Keratinocyte (primary cell): ENCODE measurements at regions not wholly inside any gene's neighbourhood (a gene's known extent, or its start where the extent isn't known, plus 50 kb on each side); places are given as distances from the start of the nearest gene placed in this dataset.

Source experiments
- EZH2 ChIP-seq: IDR thresholded peaks from one replicate; pipeline ENCODE4 v1.6.1; 2012; ENCODE audit warnings: inconsistent platforms, mild to moderate bottlenecking, low read length, moderate library complexity
- TF ChIP-seq, protein P1 (sequence below), 3 experiments: IDR thresholded peaks in 1 of 3; conservative IDR thresholded peaks in 1 of 3; optimal IDR thresholded peaks in 1 of 3; 2 replicates in 2 of 3; 3 replicates in 1 of 3; pipeline versions ENCODE3 to v1.5.1; 2011; ENCODE audit warnings: low read length in 3 of 3, mild to moderate bottlenecking in 3 of 3, moderate library complexity in 2 of 3, control low read depth in 1 of 3, inconsistent platforms in 1 of 3; ENCODE audit not compliant: insufficient read depth in 2 of 3; ENCODE audit errors: extremely low read depth in 1 of 3

DNA sequence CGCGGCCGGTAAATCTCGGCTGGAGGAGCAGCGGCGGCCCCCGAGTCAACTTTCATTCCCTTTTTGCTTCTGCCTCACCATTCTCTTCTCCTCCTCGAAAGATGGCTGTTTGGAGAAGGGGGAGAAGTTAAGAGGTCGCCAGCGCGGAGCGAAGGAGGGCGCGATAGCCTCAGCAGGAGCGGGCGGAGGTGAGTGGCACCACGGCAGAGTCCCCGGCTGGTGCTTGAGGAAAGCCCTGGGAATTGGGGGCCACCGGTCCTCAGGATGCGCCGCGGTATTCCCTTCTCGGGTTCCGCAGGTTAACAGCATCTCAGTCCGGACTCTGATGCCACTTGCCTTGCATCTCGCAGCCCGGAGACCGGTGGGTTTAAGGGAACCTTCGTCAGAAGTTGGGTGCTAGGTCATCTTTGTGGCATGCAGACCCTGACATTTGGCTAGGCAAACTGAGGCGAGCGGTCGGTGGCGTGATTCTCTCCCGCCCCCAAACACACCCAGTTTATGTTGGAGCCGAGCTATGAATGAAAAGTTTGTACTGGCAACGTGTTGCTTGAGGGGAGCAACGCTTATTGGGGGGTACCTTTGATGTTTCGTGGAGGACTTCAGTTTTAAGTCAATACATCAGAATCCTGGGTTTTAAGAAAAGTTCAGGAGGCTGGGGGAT is 59.5 kb upstream of the PRPS1L1 start:
- TF ChIP-seq, protein P1, sequence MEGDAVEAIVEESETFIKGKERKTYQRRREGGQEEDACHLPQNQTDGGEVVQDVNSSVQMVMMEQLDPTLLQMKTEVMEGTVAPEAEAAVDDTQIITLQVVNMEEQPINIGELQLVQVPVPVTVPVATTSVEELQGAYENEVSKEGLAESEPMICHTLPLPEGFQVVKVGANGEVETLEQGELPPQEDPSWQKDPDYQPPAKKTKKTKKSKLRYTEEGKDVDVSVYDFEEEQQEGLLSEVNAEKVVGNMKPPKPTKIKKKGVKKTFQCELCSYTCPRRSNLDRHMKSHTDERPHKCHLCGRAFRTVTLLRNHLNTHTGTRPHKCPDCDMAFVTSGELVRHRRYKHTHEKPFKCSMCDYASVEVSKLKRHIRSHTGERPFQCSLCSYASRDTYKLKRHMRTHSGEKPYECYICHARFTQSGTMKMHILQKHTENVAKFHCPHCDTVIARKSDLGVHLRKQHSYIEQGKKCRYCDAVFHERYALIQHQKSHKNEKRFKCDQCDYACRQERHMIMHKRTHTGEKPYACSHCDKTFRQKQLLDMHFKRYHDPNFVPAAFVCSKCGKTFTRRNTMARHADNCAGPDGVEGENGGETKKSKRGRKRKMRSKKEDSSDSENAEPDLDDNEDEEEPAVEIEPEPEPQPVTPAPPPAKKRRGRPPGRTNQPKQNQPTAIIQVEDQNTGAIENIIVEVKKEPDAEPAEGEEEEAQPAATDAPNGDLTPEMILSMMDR (optimal IDR thresholded peaks at IDR 0.05 in 1 of 3, IDR thresholded peaks at IDR 0.05 in 1 of 3, conservative IDR thresholded peaks at IDR 0.05 in 1 of 3; ENCODE audit: extremely low read depth in 1 of 3, insufficient read depth in 2 of 3, low read length in 3 of 3), result no peak
- TF ChIP-seq EZH2, result peak; percentile 89
